Upper lobe of left lung (tissue), 4 donors: ENCODE measurements at regions not wholly inside any gene's neighbourhood (a gene's known extent, or its start where the extent isn't known, plus 50 kb on each side); places are given as distances from the start of the nearest gene placed in this dataset.

Experiments
- POLR2AphosphoS5 ChIP-seq, 2 donors: sonication (generic); formaldehyde crosslinking; IDR thresholded peaks; one replicate each; pipeline ENCODE4 v1.5.1; 2017; ENCODE audit warnings: antibody characterized with exemption in 2 of 2
- TF ChIP-seq, protein P1 (sequence below), 6 experiments: fragments of 450-650 bp in 4 of 6; fragments of 200-600 bp in 2 of 6; sonication (generic) in 2 of 6; IDR thresholded peaks; one replicate each; pipeline ENCODE4 v1.5.1; 2016 to 2019; ENCODE audit warnings: antibody characterized with exemption in 6 of 6

DNA sequence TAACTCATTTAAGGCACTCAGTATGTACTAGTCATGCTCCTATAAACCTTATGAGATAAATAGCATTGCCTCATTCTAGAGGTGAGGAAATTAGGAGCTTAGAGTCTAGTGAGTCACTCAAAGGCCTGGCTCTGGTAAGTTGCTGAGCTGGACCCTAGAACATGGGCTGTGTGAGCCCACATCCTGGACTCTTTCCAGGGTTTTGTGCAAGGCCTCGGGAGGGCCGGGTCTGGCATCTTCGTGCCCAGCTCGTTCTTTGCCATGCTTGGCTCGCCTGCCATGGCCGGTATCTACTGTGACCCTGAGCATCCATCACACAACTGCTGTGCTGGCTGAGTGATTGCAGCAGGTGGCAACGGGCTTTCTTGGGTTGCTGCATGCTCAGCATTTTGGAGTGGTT is 168.0 kb downstream of the LPIN1 start:
- no peak for TF ChIP-seq POLR2AphosphoS5 (IDR thresholded peaks at IDR 0.05)
- TF ChIP-seq, protein P1, sequence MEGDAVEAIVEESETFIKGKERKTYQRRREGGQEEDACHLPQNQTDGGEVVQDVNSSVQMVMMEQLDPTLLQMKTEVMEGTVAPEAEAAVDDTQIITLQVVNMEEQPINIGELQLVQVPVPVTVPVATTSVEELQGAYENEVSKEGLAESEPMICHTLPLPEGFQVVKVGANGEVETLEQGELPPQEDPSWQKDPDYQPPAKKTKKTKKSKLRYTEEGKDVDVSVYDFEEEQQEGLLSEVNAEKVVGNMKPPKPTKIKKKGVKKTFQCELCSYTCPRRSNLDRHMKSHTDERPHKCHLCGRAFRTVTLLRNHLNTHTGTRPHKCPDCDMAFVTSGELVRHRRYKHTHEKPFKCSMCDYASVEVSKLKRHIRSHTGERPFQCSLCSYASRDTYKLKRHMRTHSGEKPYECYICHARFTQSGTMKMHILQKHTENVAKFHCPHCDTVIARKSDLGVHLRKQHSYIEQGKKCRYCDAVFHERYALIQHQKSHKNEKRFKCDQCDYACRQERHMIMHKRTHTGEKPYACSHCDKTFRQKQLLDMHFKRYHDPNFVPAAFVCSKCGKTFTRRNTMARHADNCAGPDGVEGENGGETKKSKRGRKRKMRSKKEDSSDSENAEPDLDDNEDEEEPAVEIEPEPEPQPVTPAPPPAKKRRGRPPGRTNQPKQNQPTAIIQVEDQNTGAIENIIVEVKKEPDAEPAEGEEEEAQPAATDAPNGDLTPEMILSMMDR (IDR thresholded peaks at IDR 0.05) = no peak
